ENCODE measurements at regions not wholly inside any gene's neighbourhood (a gene's known extent, or its start where the extent isn't known, plus 50 kb on each side); places are given as distances from the start of the nearest gene placed in this dataset.
A peak's percentile ranks its signal among the peaks of the same experiment; 100 is the strongest.

DNA sequence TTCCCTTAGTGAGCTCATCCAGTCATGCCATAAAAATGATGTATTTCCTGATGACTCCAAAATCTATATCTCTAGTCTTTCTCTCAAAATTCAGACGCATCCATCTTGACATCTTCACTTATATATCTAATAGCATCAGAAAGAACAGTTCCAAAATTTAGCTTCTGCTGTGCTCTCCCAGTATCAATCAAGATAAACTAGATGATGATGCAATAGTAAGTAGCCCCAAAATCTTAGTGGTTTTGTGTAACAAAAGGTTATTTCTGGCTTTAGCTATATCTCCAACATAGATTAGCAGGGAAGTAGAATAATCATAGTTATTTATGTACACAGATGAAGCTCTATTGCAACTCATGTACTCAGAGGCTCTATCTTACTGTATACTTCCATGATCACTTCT is 382.5 kb upstream of the ADGRL3 start:
- no peak overlapping the region for H2BK15ac ChIP-seq (ENCODE audit: low read length)
- H3K23me2 ChIP-seq (ENCODE audit: low read depth, low read length) = no peaks in the 10 kb centered on the region
- no peaks in the 10 kb centered on the region; a peak in 1 of 4 replicates for H3K9me3 ChIP-seq (ENCODE audit: insufficient read depth in 2 of 2, low read depth in 1 of 2, low read length in 1 of 2)
- H4K20me1 ChIP-seq (replicated peaks in 1 of 2; ENCODE audit: control insufficient read depth in 1 of 2, insufficient read depth in 2 of 2, low read length in 2 of 2) = no peaks in the 10 kb centered on the region
- H4K91ac ChIP-seq (replicated peaks; ENCODE audit: insufficient read length, low read length) = no peak overlapping the region
- no peak overlapping the region for H3K18ac ChIP-seq (ENCODE audit: extremely low read depth, low read length)
- H3K9ac ChIP-seq (replicated peaks in 1 of 4; ENCODE audit: extremely low read depth in 1 of 4, low read depth in 3 of 4, low read length in 3 of 4) = no peak overlapping the region
- FAIRE-seq (no peak), DNase-seq (ENCODE audit: low read depth in 1 of 2, low spot score in 2 of 2) (no peak)
- no peaks in the 10 kb centered on the region for H3K79me2 ChIP-seq (ENCODE audit: control insufficient read depth in 1 of 2, insufficient read depth in 2 of 2, low read length in 2 of 2)
- H2BK120ac ChIP-seq (replicated peaks; ENCODE audit: low read depth, low read length) = no peak overlapping the region
- no peak overlapping the region for H4K8ac ChIP-seq (ENCODE audit: extremely low read depth, insufficient read depth, low read length)
- H3K27me3 ChIP-seq (replicated peaks in 1 of 4; ENCODE audit: control insufficient read depth in 3 of 4, extremely low read depth in 1 of 4, insufficient read depth in 3 of 4, low read length in 3 of 4) = no peaks in the 10 kb centered on the region
- H2AFZ ChIP-seq (ENCODE audit: low read length) = no peak overlapping the region
- H2BK20ac ChIP-seq (ENCODE audit: low read length) = no peak overlapping the region
- H3K14ac ChIP-seq (ENCODE audit: insufficient read length) = no peak overlapping the region
- no peak overlapping the region for H3K56ac ChIP-seq (replicated peaks; ENCODE audit: insufficient read length, low read depth, low read length)
- no peak overlapping the region for H3K23ac ChIP-seq (ENCODE audit: insufficient read length)
- no peak overlapping the region for H2BK5ac ChIP-seq (ENCODE audit: low read depth, low read length)
- no peak overlapping the region for H3K4ac ChIP-seq (replicated peaks; ENCODE audit: insufficient read length, low read depth, low read length)
- POLR2A ChIA-PET (ENCODE audit: partially characterized antibody) = no interaction called here
- H3K4me3 ChIP-seq (ENCODE audit: extremely low read depth in 1 of 4, insufficient read depth in 2 of 4, low read depth in 3 of 4, low read length in 4 of 4) = no peak overlapping the region
- H3K27ac ChIP-seq (ENCODE audit: low read depth, low read length) = no peak overlapping the region
- no peaks in the 10 kb centered on the region for H3K79me1 ChIP-seq (ENCODE audit: low read depth, low read length)
- no peak overlapping the region for H2AK5ac ChIP-seq (ENCODE audit: low read depth, low read length)
- WGBS, 2 experiments (ENCODE audit: extremely low coverage in 1 of 2, insufficient coverage in 1 of 2, insufficient read length in 1 of 2, insufficient replicate concordance in 2 of 2, low coverage in 1 of 2, low lambda C conversion rate in 2 of 2, missing lambda C conversion rate in 1 of 2) = 97% methylated on average over 1 of the region's 1 CpG; no CpG with 5 or more reads in 1 of the 2 experiments
- no peak overlapping the region for H2BK12ac ChIP-seq (ENCODE audit: low read depth, low read length)
- CTCF ChIA-PET (ENCODE audit: partially characterized antibody) = interaction anchor here (1.0 to 2.9 kb wide), 2 partner anchors 12 to 22 kb away, joined by 3 to 22 read pairs; no protein-coding TSS in a partner anchor
- no peaks in the 10 kb centered on the region for H3K4me1 ChIP-seq (replicated peaks in 1 of 4; ENCODE audit: control insufficient read depth in 3 of 4, insufficient read depth in 4 of 4, low read length in 3 of 4)
- no peaks in the 10 kb centered on the region for H3K36me3 ChIP-seq (ENCODE audit: control insufficient read depth in 2 of 4, insufficient read depth in 4 of 4, low read length in 3 of 4)
- H4K5ac ChIP-seq (ENCODE audit: insufficient read length, low read depth, low read length) = no peak overlapping the region
- TF ChIP-seq CEBPB (IDR thresholded peaks at IDR 0.05; ENCODE audit: low read depth, low read length) = peak; percentile 48; the same call in 1 of the 2 replicates
- no peak for TF ChIP-seq GTF2F1 (IDR thresholded peaks at IDR 0.05; ENCODE audit: borderline replicate concordance, low read depth, low read length)
- TF ChIP-seq TEAD4 (IDR thresholded peaks at IDR 0.05; ENCODE audit: low read depth, low read length) = no peak
- TF ChIP-seq CHD2 (IDR thresholded peaks at IDR 0.05; ENCODE audit: low read length) = no peak
- TF ChIP-seq SP4 (IDR thresholded peaks at IDR 0.05; ENCODE audit: low read length) = no peak
- no peak for TF ChIP-seq SUZ12 (IDR thresholded peaks at IDR 0.05; ENCODE audit: low read length)
- H3K4me2 ChIP-seq (ENCODE audit: insufficient read depth in 1 of 2, low read depth in 2 of 2, low read length in 2 of 2) = no peak overlapping the region
